ENCODE measurements at regions not wholly inside any gene's neighbourhood (a gene's known extent, or its start where the extent isn't known, plus 50 kb on each side); places are given as distances from the start of the nearest gene placed in this dataset.

DNA sequence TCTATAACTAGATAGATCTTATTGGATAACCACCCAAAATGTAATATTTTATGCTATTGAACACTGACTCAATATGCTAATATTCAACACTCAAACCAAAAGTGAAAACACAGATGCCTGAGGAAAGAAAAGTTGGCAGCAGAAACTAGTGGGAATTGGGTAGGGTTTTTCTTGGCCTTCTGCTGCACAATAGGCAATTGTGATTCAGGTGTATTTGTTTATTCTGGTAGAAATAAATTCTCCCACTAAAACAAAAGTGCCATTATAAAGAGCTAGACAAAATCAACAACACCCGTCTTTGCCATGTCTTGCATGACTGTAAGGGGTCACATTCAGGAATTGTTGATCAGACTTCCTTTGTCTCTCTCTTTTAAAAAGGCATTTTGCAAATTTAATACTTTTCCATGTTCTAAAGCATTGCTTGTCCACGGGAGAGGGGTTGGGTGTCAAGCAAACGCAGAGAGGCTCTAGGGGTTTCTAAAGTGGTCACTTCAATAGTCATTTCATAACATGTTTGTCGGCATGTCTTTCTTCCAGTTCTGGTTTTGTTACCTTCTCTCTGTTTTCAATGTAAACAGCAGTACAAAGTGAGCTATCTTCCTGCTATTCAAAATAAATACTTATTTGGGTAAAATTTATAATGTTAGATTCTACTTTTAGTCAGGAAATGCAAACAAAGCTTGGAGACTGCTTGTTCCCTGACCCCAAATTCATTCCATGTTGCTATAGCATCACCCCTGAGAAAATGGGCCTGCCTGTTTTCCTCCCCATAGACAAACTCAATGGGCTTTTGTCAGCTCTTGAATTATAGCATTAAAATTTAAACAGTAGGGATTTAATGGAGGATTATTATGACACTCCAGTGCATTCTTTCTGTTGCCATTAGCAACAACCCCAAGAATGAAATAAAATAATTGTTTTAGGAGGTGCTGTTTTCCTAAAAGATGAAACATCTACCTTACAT is 217.0 kb upstream of the CCN2 start:
- peaks cover 16% of the 10 kb centered on the region for H3K4me1 Mint-ChIP-seq
- no peaks in the 10 kb centered on the region; the same call in 1 of the 2 replicates for H3K36me3 Mint-ChIP-seq
- DNase-seq (ENCODE audit: low spot score) (no peak), ATAC-seq (no peak)
- H3K27ac Mint-ChIP-seq = no peak overlapping the region
- POLR2A ChIA-PET = interaction anchor here (0.6 kb wide), 1 partner anchor 422 kb away, joined by 8 read pairs; the partner anchor contains the start of gene TAAR5
- H3K27me3 Mint-ChIP-seq (ENCODE audit: low read depth) = peaks cover 16% of the 10 kb centered on the region
- no peak overlapping the region for H3K4me3 Mint-ChIP-seq
- CTCF ChIA-PET = interaction anchor here (1.0 to 1.3 kb wide), 2 partner anchors 112 to 245 kb away, joined by 3 read pairs; no protein-coding TSS in a partner anchor
- TF ChIP-seq OVOL2 (CRISPR knock-in tag; IDR thresholded peaks at IDR 0.05; ENCODE audit: borderline replicate concordance) = no peak
- TF ChIP-seq GTF2I (CRISPR knock-in tag; conservative IDR thresholded peaks at IDR 0.05) = no peak
- TF ChIP-seq ZNF512 (CRISPR knock-in tag; IDR thresholded peaks at IDR 0.05; ENCODE audit: borderline replicate concordance) = no peak
- TF ChIP-seq ZNF219 (CRISPR knock-in tag; IDR thresholded peaks at IDR 0.05; ENCODE audit: borderline replicate concordance) = no peak
- no peak for TF ChIP-seq TCF7 (CRISPR knock-in tag; IDR thresholded peaks at IDR 0.05; ENCODE audit: low read depth)
- TF ChIP-seq TEAD1 (CRISPR knock-in tag; IDR thresholded peaks at IDR 0.05) = no peak
- TF ChIP-seq, protein P1, sequence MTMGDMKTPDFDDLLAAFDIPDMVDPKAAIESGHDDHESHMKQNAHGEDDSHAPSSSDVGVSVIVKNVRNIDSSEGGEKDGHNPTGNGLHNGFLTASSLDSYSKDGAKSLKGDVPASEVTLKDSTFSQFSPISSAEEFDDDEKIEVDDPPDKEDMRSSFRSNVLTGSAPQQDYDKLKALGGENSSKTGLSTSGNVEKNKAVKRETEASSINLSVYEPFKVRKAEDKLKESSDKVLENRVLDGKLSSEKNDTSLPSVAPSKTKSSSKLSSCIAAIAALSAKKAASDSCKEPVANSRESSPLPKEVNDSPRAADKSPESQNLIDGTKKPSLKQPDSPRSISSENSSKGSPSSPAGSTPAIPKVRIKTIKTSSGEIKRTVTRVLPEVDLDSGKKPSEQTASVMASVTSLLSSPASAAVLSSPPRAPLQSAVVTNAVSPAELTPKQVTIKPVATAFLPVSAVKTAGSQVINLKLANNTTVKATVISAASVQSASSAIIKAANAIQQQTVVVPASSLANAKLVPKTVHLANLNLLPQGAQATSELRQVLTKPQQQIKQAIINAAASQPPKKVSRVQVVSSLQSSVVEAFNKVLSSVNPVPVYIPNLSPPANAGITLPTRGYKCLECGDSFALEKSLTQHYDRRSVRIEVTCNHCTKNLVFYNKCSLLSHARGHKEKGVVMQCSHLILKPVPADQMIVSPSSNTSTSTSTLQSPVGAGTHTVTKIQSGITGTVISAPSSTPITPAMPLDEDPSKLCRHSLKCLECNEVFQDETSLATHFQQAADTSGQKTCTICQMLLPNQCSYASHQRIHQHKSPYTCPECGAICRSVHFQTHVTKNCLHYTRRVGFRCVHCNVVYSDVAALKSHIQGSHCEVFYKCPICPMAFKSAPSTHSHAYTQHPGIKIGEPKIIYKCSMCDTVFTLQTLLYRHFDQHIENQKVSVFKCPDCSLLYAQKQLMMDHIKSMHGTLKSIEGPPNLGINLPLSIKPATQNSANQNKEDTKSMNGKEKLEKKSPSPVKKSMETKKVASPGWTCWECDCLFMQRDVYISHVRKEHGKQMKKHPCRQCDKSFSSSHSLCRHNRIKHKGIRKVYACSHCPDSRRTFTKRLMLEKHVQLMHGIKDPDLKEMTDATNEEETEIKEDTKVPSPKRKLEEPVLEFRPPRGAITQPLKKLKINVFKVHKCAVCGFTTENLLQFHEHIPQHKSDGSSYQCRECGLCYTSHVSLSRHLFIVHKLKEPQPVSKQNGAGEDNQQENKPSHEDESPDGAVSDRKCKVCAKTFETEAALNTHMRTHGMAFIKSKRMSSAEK (CRISPR knock-in tag; IDR thresholded peaks at IDR 0.05; ENCODE audit: borderline replicate concordance) = no peak
- TF ChIP-seq JUN (CRISPR knock-in tag; IDR thresholded peaks at IDR 0.05) = no peak
- TF ChIP-seq ZNF423 (CRISPR knock-in tag; IDR thresholded peaks at IDR 0.05) = no peak
- H3K9me3 Mint-ChIP-seq = peaks cover 10% of the 10 kb centered on the region

- DNase-seq (ENCODE audit: low spot score) = no peak
- H3K4me3 Mint-ChIP-seq = no peak overlapping the region
- H3K27me3 Mint-ChIP-seq (ENCODE audit: low read depth) = peaks cover 21% of the 10 kb centered on the region
- no peak overlapping the region for H3K27ac Mint-ChIP-seq
- ATAC-seq = no peak
- CTCF ChIA-PET = no interaction called here
- POLR2A ChIA-PET = no interaction called here
- no peaks in the 10 kb centered on the region for H3K36me3 Mint-ChIP-seq
- peaks cover 16% of the 10 kb centered on the region for H3K4me1 Mint-ChIP-seq
- H3K9me3 Mint-ChIP-seq = peaks cover 5% of the 10 kb centered on the region
- TF ChIP-seq, protein P2, sequence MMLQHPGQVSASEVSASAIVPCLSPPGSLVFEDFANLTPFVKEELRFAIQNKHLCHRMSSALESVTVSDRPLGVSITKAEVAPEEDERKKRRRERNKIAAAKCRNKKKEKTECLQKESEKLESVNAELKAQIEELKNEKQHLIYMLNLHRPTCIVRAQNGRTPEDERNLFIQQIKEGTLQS (CRISPR knock-in tag; conservative IDR thresholded peaks at IDR 0.05) = no peak
- TF ChIP-seq NFATC4 (CRISPR knock-in tag; IDR thresholded peaks at IDR 0.05) = no peak
- TF ChIP-seq AFF4 (CRISPR knock-in tag; IDR thresholded peaks at IDR 0.05; ENCODE audit: borderline replicate concordance) = no peak
- no peak for TF ChIP-seq MXD4 (CRISPR knock-in tag; IDR thresholded peaks at IDR 0.05; ENCODE audit: borderline replicate concordance)
- TF ChIP-seq FOXJ3 (CRISPR knock-in tag; IDR thresholded peaks at IDR 0.05; ENCODE audit: borderline replicate concordance) = no peak
- TF ChIP-seq, protein P3, sequence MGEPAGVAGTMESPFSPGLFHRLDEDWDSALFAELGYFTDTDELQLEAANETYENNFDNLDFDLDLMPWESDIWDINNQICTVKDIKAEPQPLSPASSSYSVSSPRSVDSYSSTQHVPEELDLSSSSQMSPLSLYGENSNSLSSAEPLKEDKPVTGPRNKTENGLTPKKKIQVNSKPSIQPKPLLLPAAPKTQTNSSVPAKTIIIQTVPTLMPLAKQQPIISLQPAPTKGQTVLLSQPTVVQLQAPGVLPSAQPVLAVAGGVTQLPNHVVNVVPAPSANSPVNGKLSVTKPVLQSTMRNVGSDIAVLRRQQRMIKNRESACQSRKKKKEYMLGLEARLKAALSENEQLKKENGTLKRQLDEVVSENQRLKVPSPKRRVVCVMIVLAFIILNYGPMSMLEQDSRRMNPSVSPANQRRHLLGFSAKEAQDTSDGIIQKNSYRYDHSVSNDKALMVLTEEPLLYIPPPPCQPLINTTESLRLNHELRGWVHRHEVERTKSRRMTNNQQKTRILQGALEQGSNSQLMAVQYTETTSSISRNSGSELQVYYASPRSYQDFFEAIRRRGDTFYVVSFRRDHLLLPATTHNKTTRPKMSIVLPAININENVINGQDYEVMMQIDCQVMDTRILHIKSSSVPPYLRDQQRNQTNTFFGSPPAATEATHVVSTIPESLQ (CRISPR knock-in tag; IDR thresholded peaks at IDR 0.05) = no peak
Measured at GRCh38 chr6:132166526-132167051, 215.4 kb upstream of the CCN2 start.
